Nephron progenitor cell (in vitro differentiated cells): ENCODE measurements at regions not wholly inside any gene's neighbourhood (a gene's known extent, or its start where the extent isn't known, plus 50 kb on each side); places are given as distances from the start of the nearest gene placed in this dataset.

Source experiments
- DNase-seq: peaks from one replicate; pipeline ENCODE4 v3.0.0; 2021
- H3K27ac Mint-ChIP-seq: 2 replicates; pipeline ENCODE4 v1.8.0; 2021; ENCODE audit warnings: mild to moderate bottlenecking, moderate library complexity, mixed read lengths
- H3K27me3 Mint-ChIP-seq: 2 replicates; pipeline ENCODE4 v1.8.0; 2021; ENCODE audit warnings: mild to moderate bottlenecking, low read depth, mixed read lengths; ENCODE audit not compliant: poor library complexity
- H3K36me3 Mint-ChIP-seq: 2 replicates; pipeline ENCODE4 v1.8.0; 2021; ENCODE audit warnings: low read depth, mixed read lengths
- H3K4me1 Mint-ChIP-seq: 2 replicates; pipeline ENCODE4 v1.8.0; 2021; ENCODE audit warnings: mixed read lengths
- H3K4me3 Mint-ChIP-seq: 2 replicates; pipeline ENCODE4 v1.8.0; 2021; ENCODE audit warnings: mild to moderate bottlenecking, moderate library complexity, mixed read lengths
- H3K9me3 Mint-ChIP-seq: 2 replicates; pipeline ENCODE4 v1.8.0; 2021; ENCODE audit warnings: mild to moderate bottlenecking, moderate library complexity, mixed read lengths
- CTCF ChIP-seq: fragments of 200-600 bp; sonication (generic); IDR thresholded peaks from 2 replicates; pipeline ENCODE4 v1.5.0; 2021; ENCODE audit warnings: antibody characterized with exemption

- H3K36me3 Mint-ChIP-seq, result no peaks in the 10 kb centered on the region
- H3K27me3 Mint-ChIP-seq, result no peaks in the 10 kb centered on the region
- no peak for DNase-seq
- no peak overlapping the region for H3K4me3 Mint-ChIP-seq
- TF ChIP-seq CTCF, result no peak
- H3K9me3 Mint-ChIP-seq, result no peaks in the 10 kb centered on the region
- H3K4me1 Mint-ChIP-seq, result no peaks in the 10 kb centered on the region
- H3K27ac Mint-ChIP-seq, result no peak overlapping the region
Measured at GRCh38 chr1:78385744-78386462, 104.9 kb upstream of the PTGFR start.

DNA sequence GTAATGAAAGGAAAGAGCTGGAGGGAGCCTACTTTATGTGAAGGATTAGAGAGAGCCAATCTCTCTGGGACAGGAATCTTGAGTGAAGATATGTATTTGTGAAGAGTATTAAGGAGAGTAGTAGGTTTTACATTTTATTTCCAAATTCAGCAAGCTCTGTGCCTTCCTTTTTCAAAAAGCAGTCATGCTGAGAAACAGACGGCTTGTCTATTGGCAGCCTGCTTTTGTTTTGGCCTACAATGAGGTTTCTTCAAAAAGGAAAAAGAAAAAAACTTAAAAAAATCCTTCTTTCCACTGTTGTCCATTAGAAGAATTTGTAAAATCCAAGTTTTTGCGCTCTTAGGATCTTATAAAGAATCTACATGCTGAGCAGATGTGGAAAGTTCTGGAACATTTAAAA lies 103.6 kb upstream of the PTGFR start:
- TF ChIP-seq CTCF, result no peak
- no peak overlapping the region for H3K4me3 Mint-ChIP-seq
- H3K27me3 Mint-ChIP-seq, result no peaks in the 10 kb centered on the region
- H3K36me3 Mint-ChIP-seq, result no peaks in the 10 kb centered on the region
- H3K4me1 Mint-ChIP-seq, result no peaks in the 10 kb centered on the region
- no peak overlapping the region for H3K27ac Mint-ChIP-seq
- H3K9me3 Mint-ChIP-seq, result no peaks in the 10 kb centered on the region
- no peak for DNase-seq

GRCh38 chr1:78387871-78388270 lies 102.9 kb upstream of the PTGFR start:
- Mint-ChIP-seq H3K27me3 (no peaks in the 10 kb centered on the region), H3K36me3 (no peaks in the 10 kb centered on the region), H3K4me3 (no peak overlapping the region), H3K27ac (no peak overlapping the region), H3K9me3 (no peaks in the 10 kb centered on the region), H3K4me1 (no peaks in the 10 kb centered on the region)
- no peak for DNase-seq
- no peak for TF ChIP-seq CTCF

DNA sequence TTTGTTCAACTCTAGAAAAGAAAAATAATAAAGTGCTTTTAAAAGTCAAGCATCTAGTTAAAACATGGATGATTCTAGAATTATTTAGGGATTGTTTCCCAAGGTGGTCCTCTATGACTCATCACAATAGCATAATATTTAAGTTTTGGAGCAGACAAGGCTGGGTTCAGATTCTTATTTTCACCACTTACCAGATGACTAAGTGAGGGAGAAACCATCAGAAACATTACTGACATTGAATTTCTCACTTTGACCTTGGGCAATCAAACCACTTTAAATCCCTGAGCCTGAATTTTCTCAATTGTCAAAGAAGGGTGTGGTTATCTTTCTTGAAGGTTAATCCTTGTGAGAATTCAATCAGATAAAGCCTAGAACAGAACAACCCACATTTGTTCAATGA lies 102.5 kb upstream of the PTGFR start:
- Mint-ChIP-seq H3K27me3 (no peaks in the 10 kb centered on the region), H3K4me3 (no peak overlapping the region), H3K27ac (no peak overlapping the region), H3K4me1 (no peaks in the 10 kb centered on the region), H3K9me3 (no peaks in the 10 kb centered on the region), H3K36me3 (no peaks in the 10 kb centered on the region)
- DNase-seq, result no peak
- no peak for TF ChIP-seq CTCF

DNA sequence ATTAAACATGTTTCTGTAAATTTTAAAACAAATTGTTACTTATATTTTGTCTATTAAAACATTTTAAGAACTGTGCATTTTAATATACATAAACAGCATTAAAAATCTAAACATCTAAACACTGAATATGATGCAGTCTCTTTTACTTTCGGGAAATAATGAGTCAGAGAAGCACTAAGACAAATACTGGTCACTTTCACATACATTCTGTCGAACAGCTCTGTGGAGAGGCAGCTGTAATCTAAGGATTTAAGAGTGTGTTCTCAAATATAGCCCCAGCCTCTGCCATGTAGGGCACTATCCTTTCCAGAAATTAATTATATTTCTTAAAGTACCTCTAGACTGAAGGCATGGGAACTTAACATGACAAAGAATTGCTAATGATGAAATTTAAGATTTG lies 89.6 kb upstream of the PTGFR start:
- Mint-ChIP-seq H3K4me1 (no peaks in the 10 kb centered on the region), H3K27me3 (peaks cover 8% of the 10 kb centered on the region), H3K4me3 (no peak overlapping the region), H3K36me3 (no peaks in the 10 kb centered on the region), H3K9me3 (peaks cover 5% of the 10 kb centered on the region), H3K27ac (no peak overlapping the region)
- DNase-seq, result no peak
- TF ChIP-seq CTCF, result no peak

- peaks cover 24% of the 10 kb centered on the region for H3K9me3 Mint-ChIP-seq
- H3K4me3 Mint-ChIP-seq, result no peak overlapping the region
- DNase-seq, result no peak
- no peaks in the 10 kb centered on the region for H3K36me3 Mint-ChIP-seq
- TF ChIP-seq CTCF, result no peak
- no peak overlapping the region for H3K27ac Mint-ChIP-seq
- peaks cover 12% of the 10 kb centered on the region for H3K27me3 Mint-ChIP-seq
- H3K4me1 Mint-ChIP-seq, result no peaks in the 10 kb centered on the region
Measured at GRCh38 chr1:78408192-78408591, 82.6 kb upstream of the PTGFR start.
